Ishikawa (cell line): ENCODE measurements at regions not wholly inside any gene's neighbourhood (a gene's known extent, or its start where the extent isn't known, plus 50 kb on each side); places are given as distances from the start of the nearest gene placed in this dataset.

Experiments
- CEBPB ChIP-seq: IDR thresholded peaks from 2 replicates; pipeline ENCODE4 v1.6.1; 2012
- CREB1 ChIP-seq: IDR thresholded peaks from 2 replicates; pipeline ENCODE4 v1.6.1; 2012; ENCODE audit warnings: low read depth
- EGR1 ChIP-seq: IDR thresholded peaks from 2 replicates; pipeline ENCODE4 v1.6.1; 2012
- EP300 ChIP-seq: IDR thresholded peaks from 2 replicates; pipeline ENCODE4 v1.6.1; 2012; ENCODE audit warnings: borderline replicate concordance
- FOXM1 ChIP-seq: IDR thresholded peaks from 2 replicates; pipeline ENCODE4 v1.6.1; 2012; ENCODE audit warnings: low read depth, borderline replicate concordance
- MAX ChIP-seq: IDR thresholded peaks from 2 replicates; pipeline ENCODE4 v1.6.1; 2012
- NFIC ChIP-seq: IDR thresholded peaks from 2 replicates; pipeline ENCODE4 v1.6.1; 2012
- RAD21 ChIP-seq: IDR thresholded peaks from 2 replicates; pipeline ENCODE4 v1.6.1; 2012; ENCODE audit warnings: low read depth
- REST ChIP-seq: IDR thresholded peaks from 2 replicates; pipeline ENCODE4 v1.6.1; 2012; ENCODE audit warnings: low read depth, mild to moderate bottlenecking
- TAF1 ChIP-seq: IDR thresholded peaks from 2 replicates; pipeline ENCODE4 v1.6.1; 2012; ENCODE audit warnings: low read depth, mild to moderate bottlenecking
- TCF12 ChIP-seq: IDR thresholded peaks from 2 replicates; pipeline ENCODE4 v1.6.1; 2012; ENCODE audit warnings: low read depth
- TEAD4 ChIP-seq: IDR thresholded peaks from 2 replicates; pipeline ENCODE4 v1.6.1; 2012
- USF1 ChIP-seq: IDR thresholded peaks from 2 replicates; pipeline ENCODE4 v1.6.1; 2012
- YY1 ChIP-seq: IDR thresholded peaks from 2 replicates; pipeline ENCODE4 v1.6.1; 2012; ENCODE audit warnings: low read depth
- ZBTB7A ChIP-seq: IDR thresholded peaks from 2 replicates; pipeline ENCODE4 v1.6.1; 2012; ENCODE audit warnings: low read depth

- TF ChIP-seq EP300 (no peak), USF1 (no peak), REST (no peak), RAD21 (no peak), TCF12 (no peak), MAX (no peak), TEAD4 (no peak), CEBPB (no peak), FOXM1 (no peak), CREB1 (no peak), EGR1 (no peak), ZBTB7A (no peak), NFIC (no peak), TAF1 (no peak), YY1 (no peak)
Observed at GRCh38 chr2:41489638-41490037, 558.2 kb upstream of the PKDCC start.

- no peak for TF ChIP-seq CEBPB
- no peak for TF ChIP-seq MAX
- TF ChIP-seq USF1: peak; percentile 11; the same call in 1 of the 2 replicates
Observed at GRCh38 chr2:41495050-41495449, 552.8 kb upstream of the PKDCC start.

- TF ChIP-seq CREB1 (no peak), TCF12 (no peak), MAX (no peak), YY1 (no peak), ZBTB7A (no peak), FOXM1 (no peak), USF1 (no peak), TAF1 (no peak), REST (no peak), EP300 (no peak), TEAD4 (no peak), RAD21 (no peak), CEBPB (no peak)
Observed at GRCh38 chr2:41496908-41497307, 550.9 kb upstream of the PKDCC start.

- TF ChIP-seq MAX: no peak
- TF ChIP-seq TEAD4: no peak
- no peak for TF ChIP-seq TAF1
- TF ChIP-seq ZBTB7A: no peak
- no peak for TF ChIP-seq FOXM1
- no peak for TF ChIP-seq REST
- no peak for TF ChIP-seq EP300
- no peak for TF ChIP-seq CEBPB
- TF ChIP-seq CREB1: no peak
- no peak for TF ChIP-seq TCF12
- no peak for TF ChIP-seq YY1
- no peak for TF ChIP-seq RAD21
- TF ChIP-seq USF1: no peak
- TF ChIP-seq NFIC: no peak
- TF ChIP-seq EGR1: no peak
Observed at GRCh38 chr2:41498781-41499180, 549.0 kb upstream of the PKDCC start.
